ENCODE measurements at regions not wholly inside any gene's neighbourhood (a gene's known extent, or its start where the extent isn't known, plus 50 kb on each side); places are given as distances from the start of the nearest gene placed in this dataset.
"Not testable (repeated sequence)": the region's sequence is repeated elsewhere in the genome, so short reads cannot be mapped to it uniquely, and the experiment has no call there.

GRCh38 chr19:27890696-27891095, 1322.3 kb downstream of the UQCRFS1 start:
- no peak for DNase-seq

DNA sequence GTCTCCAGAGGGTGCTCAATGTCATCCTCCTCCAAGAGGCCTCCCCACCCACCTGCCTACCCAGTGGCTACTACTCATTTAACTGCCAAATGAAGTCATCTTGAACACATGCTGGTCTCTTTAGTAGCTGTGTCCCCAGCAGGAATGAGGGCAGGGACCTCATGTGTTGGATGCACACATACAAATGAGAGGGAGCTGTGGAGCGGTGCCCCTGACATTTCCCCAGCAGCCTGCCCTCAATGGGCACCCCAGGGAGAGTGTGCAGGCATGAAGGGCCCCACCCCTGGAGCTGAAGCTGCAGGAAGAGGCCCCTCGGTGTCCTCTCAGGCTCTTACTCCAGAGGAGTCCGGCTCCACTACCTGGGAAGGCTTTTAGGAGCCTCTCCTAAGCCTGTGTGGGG, 1322.7 kb downstream of the UQCRFS1 start:
- no peak for DNase-seq

- no peak for DNase-seq
Measured at GRCh38 chr19:27889156-27889555, 1323.8 kb downstream of the UQCRFS1 start.

DNA sequence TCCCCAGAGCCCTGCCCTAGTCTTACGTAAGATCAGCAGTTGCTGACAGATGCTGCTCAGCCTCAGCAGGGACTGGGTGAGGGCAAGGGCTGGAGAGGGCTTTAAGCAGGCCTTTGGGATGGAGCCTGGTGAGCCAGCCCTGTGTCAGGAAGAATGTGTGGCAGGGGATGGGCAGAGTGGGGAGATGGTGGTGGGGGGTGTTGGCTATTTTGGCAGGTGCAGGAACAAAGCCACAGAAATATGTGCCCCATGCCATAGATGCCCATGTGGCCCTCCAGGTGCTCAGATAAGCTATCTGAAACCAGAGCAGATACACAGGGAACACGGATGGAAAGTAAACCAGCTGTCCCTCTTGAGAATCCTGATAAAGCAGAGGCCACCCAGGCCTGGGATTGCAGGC, 1325.0 kb downstream of the UQCRFS1 start:
- no peak for DNase-seq

DNA sequence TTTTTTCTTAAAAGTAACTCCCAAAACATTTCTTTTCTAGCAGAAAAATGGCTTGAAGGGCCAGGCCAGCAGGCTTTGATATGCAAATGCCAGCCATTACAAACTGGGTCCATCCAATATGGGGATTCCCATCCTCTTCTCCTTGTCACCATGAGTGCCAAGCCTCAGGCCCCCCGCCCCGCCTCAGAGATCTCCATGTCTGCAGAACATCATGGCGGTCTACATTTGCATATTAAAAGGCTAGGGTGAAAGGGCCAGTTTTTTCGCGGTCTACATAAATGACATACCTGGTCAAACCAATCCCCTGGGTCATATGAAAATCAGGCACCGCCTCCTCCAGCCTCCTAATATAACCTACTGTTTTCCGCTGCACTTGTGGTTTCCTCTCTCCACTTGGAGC, 1327.6 kb downstream of the UQCRFS1 start:
- no peak for DNase-seq

DNA sequence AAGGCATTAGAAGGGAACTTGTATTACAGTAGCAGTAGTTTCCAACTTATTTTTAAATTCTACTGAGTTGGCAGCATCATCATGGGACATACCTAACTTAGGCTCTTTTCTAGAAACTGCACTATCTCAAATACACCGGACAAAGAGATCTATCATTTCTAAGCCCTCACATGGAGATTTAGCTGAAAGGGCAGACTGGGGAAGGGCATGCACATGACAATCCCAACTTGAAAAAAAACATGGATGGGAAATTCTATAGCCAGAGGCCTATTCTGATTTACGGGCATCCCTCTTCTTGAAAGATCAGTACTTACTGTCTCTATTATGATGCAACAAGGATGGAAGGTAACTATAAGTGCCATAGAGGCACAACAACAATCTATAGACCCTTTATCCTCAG, 1328.6 kb downstream of the UQCRFS1 start:
- DNase-seq: no peak

DNA sequence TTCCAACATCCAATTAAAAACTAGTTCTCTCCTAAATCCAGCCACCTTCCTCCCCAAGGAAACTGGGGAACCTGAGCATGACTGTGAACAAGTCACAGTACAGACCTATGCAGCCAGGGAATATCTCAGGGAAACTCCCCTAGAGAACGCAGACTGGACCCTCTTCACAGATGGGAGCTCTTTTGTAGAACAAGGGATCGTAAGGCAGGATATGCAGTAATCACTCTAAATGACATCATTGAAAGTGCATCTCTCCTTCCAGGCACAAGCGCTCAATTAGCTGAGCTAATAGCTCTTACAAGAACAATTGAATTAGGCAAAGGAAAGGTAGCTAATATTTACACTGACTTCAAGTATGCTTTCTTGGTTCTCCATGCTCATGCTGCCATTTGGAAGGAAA, 1331.7 kb downstream of the UQCRFS1 start:
- DNase-seq: no peak

- DNase-seq: no peak
Measured at GRCh38 chr19:27876976-27877512, 1335.9 kb downstream of the UQCRFS1 start.

GRCh38 chr19:27876489-27876888, 1336.5 kb downstream of the UQCRFS1 start:
- DNase-seq: no peak

DNA sequence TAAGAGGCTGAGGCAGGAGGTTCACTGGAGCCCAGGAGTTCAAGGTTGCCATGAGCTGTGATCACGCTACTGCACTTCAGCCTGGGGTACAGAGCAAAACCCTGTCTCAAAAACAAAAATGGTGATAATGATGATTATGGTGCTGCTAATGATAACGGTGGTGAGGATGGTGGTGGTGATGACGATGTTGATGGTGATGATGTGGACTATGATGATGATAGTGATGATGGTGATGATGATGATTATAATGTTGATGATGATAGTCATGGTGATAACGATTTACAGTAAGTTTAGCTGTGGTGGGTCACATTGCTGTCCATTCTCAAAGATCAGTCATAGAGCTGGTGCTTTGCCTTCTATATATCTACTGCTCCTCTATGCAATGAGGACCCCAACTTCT, 1340.6 kb downstream of the UQCRFS1 start:
- no peak for DNase-seq

GRCh38 chr19:27870293-27870692, 1342.7 kb downstream of the UQCRFS1 start:
- no peak for DNase-seq

DNA sequence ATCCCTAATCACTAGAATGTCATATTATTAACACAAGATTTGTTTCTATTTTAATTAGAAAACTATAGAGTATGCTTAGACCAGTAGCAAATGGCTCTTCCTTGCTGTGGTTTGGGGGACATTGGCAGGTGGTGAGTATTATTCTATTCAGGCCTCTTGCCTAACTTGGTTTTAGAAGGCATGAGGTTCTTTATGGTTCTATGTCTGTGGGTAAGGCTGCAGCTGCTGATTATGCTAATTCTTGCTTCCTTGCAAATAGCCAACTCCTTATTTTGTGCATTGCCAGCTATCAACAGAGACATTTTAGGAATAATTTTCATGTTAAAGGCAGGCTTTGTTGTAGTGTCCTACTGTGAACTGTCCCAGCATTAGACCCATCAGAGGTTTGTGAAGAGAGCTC, 1344.9 kb downstream of the UQCRFS1 start:
- no peak for DNase-seq

DNA sequence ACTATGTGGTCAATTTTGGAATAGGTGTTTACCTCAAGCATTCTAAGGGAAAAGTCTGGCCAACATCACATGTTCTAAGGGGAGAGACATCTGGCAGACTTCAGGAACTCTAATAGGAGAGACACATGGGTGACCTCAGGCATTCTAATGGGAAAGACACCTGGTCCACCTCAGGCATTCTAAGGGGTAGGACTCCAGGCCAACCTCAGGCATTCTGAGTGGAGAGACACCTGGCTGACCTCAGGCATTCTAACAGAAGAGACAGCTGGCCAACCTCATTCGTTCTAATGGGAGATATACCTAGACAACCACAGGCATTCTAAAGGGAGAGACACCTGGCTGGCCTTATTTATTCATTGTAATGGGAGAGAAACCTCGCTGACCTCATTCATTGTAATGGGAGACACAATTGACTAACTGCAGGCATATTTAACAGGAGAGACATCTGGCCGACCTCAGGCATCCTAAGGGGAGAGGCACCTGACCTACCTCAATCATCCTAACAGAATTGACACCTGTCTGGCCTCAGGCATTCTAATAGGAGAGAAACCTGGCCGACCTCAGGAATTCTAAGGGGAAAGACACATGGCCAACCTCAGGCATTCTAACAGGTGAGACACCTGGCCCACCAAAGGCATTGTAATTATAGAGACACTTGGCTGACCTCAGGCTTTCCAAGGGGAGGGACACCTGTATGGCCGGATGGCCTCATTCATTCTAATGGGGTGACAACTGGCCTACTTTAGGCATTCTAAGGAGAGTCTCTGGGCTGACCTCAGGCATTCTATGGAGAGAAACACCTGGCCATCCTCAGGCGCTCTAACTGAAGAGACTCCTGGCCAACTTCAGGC, 1346.8 kb downstream of the UQCRFS1 start:
- no peak for DNase-seq

DNA sequence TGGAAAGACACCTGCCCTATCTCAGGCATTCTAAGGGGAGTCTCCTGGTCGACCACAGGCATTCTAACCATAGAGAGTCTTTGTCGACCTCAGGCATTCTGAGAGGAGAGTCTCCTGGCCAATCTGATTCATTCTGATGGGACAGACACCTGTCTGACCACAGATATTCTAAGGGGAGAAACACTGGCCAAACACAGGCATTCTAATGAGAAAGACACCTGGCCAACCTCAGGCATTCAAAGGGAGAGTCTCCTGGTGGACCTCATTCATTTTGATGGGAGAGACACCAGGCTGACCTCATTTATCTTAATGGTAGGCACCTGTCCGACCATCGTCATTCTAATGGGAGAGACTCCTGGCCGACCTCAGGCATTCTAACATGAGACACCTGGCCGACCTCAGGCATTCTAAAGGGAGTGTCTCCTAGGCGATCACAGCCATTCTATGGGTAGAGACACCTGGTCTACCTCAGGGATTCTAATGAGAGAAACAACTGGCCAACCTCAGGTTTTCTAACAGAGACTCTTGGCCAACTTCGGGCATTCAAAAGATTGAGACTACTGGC, 1351.5 kb downstream of the UQCRFS1 start:
- no peak for DNase-seq

DNA sequence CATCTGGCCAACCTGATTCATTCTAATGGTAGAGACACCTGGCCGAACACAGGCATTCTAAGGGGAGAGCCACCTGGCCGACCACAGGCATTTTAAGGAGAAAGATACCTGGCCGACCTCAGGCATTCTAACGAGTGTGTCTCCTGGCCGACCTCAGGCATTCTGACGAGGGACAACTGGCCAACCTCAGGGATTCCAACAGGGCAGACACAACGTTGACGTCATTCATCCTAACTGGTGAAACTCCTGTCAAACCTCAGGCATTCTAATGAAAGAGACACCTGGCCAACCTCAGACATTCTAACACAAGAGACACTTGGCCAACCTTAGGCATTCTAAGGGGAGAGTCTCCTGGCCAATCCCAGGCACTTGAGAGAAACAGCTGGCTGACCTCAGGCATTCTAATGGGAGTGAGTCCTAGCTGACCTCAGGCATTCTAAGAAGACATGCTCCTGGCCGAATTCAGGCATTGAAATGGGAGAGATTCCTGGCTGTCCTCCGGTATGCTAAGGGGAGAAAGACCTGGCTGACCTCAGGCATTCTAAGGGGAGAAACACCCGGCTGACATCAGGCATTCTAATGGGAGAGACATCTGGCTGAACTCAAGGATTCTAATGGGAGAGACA, 1352.5 kb downstream of the UQCRFS1 start:
- DNase-seq: no peak

- no peak for DNase-seq
Measured at GRCh38 chr19:27859689-27860088, 1353.3 kb downstream of the UQCRFS1 start.

GRCh38 chr19:27858981-27859581, 1353.9 kb downstream of the UQCRFS1 start:
- no peak for DNase-seq

- not testable (repeated sequence) for DNase-seq
Measured at GRCh38 chr19:27852931-27853330, 1360.0 kb downstream of the UQCRFS1 start.

DNA sequence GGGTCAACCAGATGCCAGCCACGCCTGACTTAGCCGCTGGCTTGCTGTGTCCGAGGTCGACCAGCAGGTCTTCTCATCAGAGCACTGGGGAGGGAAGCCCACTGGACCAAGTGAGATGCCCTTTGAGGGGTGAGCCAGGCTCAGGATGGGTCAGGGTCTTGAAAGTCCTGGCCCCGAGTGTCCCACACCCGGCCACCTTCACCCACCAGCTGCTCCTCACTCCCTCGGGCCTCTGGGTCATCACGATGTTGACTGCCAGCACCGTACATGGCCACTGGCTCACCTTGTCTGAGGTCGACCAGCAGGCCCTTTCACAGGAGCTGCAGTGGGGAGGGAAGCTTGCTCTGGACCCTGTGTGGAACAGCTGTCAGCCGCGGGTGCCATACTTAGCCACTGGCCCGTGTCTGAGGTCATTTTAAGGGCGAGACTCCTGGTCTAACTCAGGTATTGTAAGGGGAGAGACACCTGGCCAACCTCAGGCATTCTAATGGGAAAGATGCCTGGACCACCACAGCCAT, 1361.3 kb downstream of the UQCRFS1 start:
- no peak for DNase-seq

GRCh38 chr19:27851002-27851481, 1361.9 kb downstream of the UQCRFS1 start:
- DNase-seq: no peak

DNA sequence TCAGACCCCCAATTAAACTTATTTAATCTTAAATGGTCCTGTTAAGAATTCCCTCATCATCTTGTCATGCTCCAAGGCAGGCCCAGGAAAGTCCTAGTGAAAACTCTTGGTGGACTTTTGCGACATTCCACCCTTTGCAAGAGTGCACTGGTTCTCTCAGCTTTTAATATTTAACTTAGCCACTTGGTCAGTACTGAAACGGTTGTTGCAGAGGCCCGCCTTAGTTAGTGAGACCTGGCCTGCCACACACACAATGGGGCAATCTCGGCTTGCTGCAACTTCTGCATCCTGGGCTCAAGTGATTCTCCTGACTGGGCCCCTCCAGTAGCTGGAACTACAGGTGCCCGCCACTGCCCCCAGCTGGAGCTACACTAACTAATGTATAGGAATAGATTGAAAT, 1366.0 kb downstream of the UQCRFS1 start:
- DNase-seq: no peak

GRCh38 chr19:27844261-27844660, 1368.7 kb downstream of the UQCRFS1 start:
- no peak for DNase-seq

- no peak for DNase-seq
Measured at GRCh38 chr19:27843861-27844260, 1369.1 kb downstream of the UQCRFS1 start.

Measured in fibroblast of skin of right quadriceps (primary cell).